H1 (cell line): ENCODE measurements at regions not wholly inside any gene's neighbourhood (a gene's known extent, or its start where the extent isn't known, plus 50 kb on each side); places are given as distances from the start of the nearest gene placed in this dataset.

Source experiments
- CTCF ChIA-PET: fragments of 300-600 bp; sonication (Branson Sonifier 250); formaldehyde crosslinking; loops from one replicate; lab custom pipeline; 2021; ENCODE audit not compliant: partially characterized antibody; lab: Charles Lee
- POLR2A ChIA-PET: fragments of 300-600 bp; sonication (Branson Sonifier 250); formaldehyde crosslinking; loops from one replicate; lab custom pipeline; 2021; ENCODE audit warnings: inconsistent platforms; ENCODE audit not compliant: partially characterized antibody; lab: Charles Lee
- DNase-seq, 2 experiments: peaks; one replicate each; pipeline versions ENCODE4 v3.0.0 to v3.0.0-alpha.2; 2010 to 2022; ENCODE audit warnings: low spot score in 2 of 2, low read depth in 1 of 2, mixed read lengths in 1 of 2
- FAIRE-seq: peaks from 2 replicates; lab custom pipeline; 2011; peaks lifted over from hg19 to GRCh38; lab: Jason Lieb, UNC
- H2AFZ ChIP-seq: 2 replicates; pipeline ENCODE4 v1.8.1; 2012; ENCODE audit warnings: low read length, inconsistent platforms
- H2AK5ac ChIP-seq: 2 replicates; pipeline ENCODE4 v1.6.1; 2013; ENCODE audit warnings: low read depth, low read length
- H2BK120ac ChIP-seq: replicated peaks from 2 replicates; pipeline ENCODE3; 2013; ENCODE audit warnings: low read depth, low read length, inconsistent platforms
- H2BK12ac ChIP-seq: 2 replicates; pipeline ENCODE4 v1.6.1; 2013; ENCODE audit warnings: low read depth, low read length
- H2BK15ac ChIP-seq: 2 replicates; pipeline ENCODE4 v1.6.1; 2013; ENCODE audit warnings: low read length
- H2BK20ac ChIP-seq: 2 replicates; pipeline ENCODE4 v1.6.1; 2013; ENCODE audit warnings: low read length
- H2BK5ac ChIP-seq: 2 replicates; pipeline ENCODE4 v1.6.1; 2013; ENCODE audit warnings: low read depth, low read length
- H3K14ac ChIP-seq: 2 replicates; pipeline ENCODE4 v1.6.1; 2013; ENCODE audit warnings: inconsistent platforms; ENCODE audit not compliant: insufficient read length
- H3K18ac ChIP-seq: 2 replicates; pipeline ENCODE4 v1.6.1; 2013; ENCODE audit warnings: low read length; ENCODE audit errors: extremely low read depth
- H3K23ac ChIP-seq: 2 replicates; pipeline ENCODE4 v1.6.1; 2013; ENCODE audit warnings: inconsistent platforms; ENCODE audit not compliant: insufficient read length
- H3K23me2 ChIP-seq: 2 replicates; pipeline ENCODE4 v1.6.1; 2013; ENCODE audit warnings: low read depth, low read length
- H3K27ac ChIP-seq: 2 replicates; pipeline ENCODE4 v1.6.1; 2011; ENCODE audit warnings: low read depth, low read length, inconsistent platforms
- H3K27me3 ChIP-seq, 4 experiments: replicated peaks in 1 of 4; 1 replicate in 1 of 4; 2 replicates in 3 of 4; pipeline versions ENCODE4 v1.6.1 to v1.8.1; 2011 to 2013; ENCODE audit warnings: low read length in 3 of 4, mild to moderate bottlenecking in 3 of 4, inconsistent platforms in 2 of 4, mixed read lengths in 2 of 4, moderate library complexity in 1 of 4; ENCODE audit not compliant: control insufficient read depth in 3 of 4, insufficient read depth in 3 of 4; ENCODE audit errors: extremely low read depth in 1 of 4
- H3K36me3 ChIP-seq, 4 experiments: 2 replicates each; pipeline versions ENCODE4 v1.6.1 to v1.8.1; 2011 to 2013; ENCODE audit warnings: mild to moderate bottlenecking in 4 of 4, low read length in 3 of 4, moderate library complexity in 2 of 4, control low read depth in 1 of 4, inconsistent platforms in 1 of 4; ENCODE audit not compliant: insufficient read depth in 4 of 4, control insufficient read depth in 2 of 4
- H3K4ac ChIP-seq: replicated peaks from 2 replicates; pipeline ENCODE3; 2013; ENCODE audit warnings: low read length, low read depth, mixed read lengths, inconsistent platforms; ENCODE audit not compliant: insufficient read length
- H3K4me1 ChIP-seq, 4 experiments: replicated peaks in 1 of 4; 1 replicate in 1 of 4; 2 replicates in 3 of 4; pipeline versions ENCODE4 v1.6.1 to v1.8.1; 2011 to 2013; ENCODE audit warnings: low read length in 3 of 4, inconsistent platforms in 2 of 4, mixed read lengths in 1 of 4; ENCODE audit not compliant: insufficient read depth in 4 of 4, control insufficient read depth in 3 of 4
- H3K4me2 ChIP-seq, 2 experiments: 2 replicates each; pipeline versions ENCODE4 v1.6.1 to v1.8.1; 2011 to 2013; ENCODE audit warnings: low read depth in 2 of 2, low read length in 2 of 2, control low read depth in 1 of 2, inconsistent platforms in 1 of 2, mild to moderate bottlenecking in 1 of 2; ENCODE audit not compliant: insufficient read depth in 1 of 2
- H3K4me3 ChIP-seq, 4 experiments: fragments of 200-600, 300-600 bp in 1 of 4; sonication (generic), shearing (Covaris generic), sonication (Bioruptor Twin) in 1 of 4; 2 replicates each; pipeline versions ENCODE4 v1.5.1 to v1.8.1; 2011 to 2016; ENCODE audit warnings: low read length in 4 of 4, low read depth in 3 of 4, control low read depth in 2 of 4, inconsistent platforms in 2 of 4, mild to moderate bottlenecking in 2 of 4, mixed read lengths in 1 of 4, moderate library complexity in 1 of 4; ENCODE audit not compliant: insufficient read depth in 2 of 4; ENCODE audit errors: extremely low read depth in 1 of 4
- H3K56ac ChIP-seq: replicated peaks from 2 replicates; pipeline ENCODE3; 2013; ENCODE audit warnings: low read depth, mild to moderate bottlenecking, mixed read lengths, low read length, inconsistent platforms; ENCODE audit not compliant: insufficient read length
- H3K79me1 ChIP-seq: 2 replicates; pipeline ENCODE4 v1.6.1; 2013; ENCODE audit warnings: low read depth, low read length, control low read depth
- H3K79me2 ChIP-seq, 2 experiments: 2 replicates each; pipeline versions ENCODE4 v1.6.1 to v1.8.1; 2012 to 2013; ENCODE audit warnings: low read length in 2 of 2, mild to moderate bottlenecking in 2 of 2, inconsistent platforms in 1 of 2; ENCODE audit not compliant: insufficient read depth in 2 of 2, control insufficient read depth in 1 of 2
- H3K9ac ChIP-seq, 4 experiments: replicated peaks in 1 of 4; 1 replicate in 1 of 4; 2 replicates in 3 of 4; pipeline versions ENCODE4 v1.6.1 to v1.8.1; 2011 to 2013; ENCODE audit warnings: low read depth in 3 of 4, low read length in 3 of 4, control low read depth in 2 of 4, mild to moderate bottlenecking in 2 of 4, moderate library complexity in 2 of 4, inconsistent platforms in 1 of 4; ENCODE audit errors: extremely low read depth in 1 of 4
- H3K9me3 ChIP-seq, 2 experiments: 2 replicates each; pipeline versions ENCODE4 v1.6.1 to v1.8.1; 2012 to 2013; ENCODE audit warnings: mild to moderate bottlenecking in 2 of 2, moderate library complexity in 2 of 2, control low read depth in 1 of 2, inconsistent platforms in 1 of 2, low read depth in 1 of 2, low read length in 1 of 2, mixed read lengths in 1 of 2; ENCODE audit not compliant: insufficient read depth in 2 of 2
- H4K20me1 ChIP-seq, 2 experiments: replicated peaks in 1 of 2; 2 replicates each; pipeline versions ENCODE3 to v1.8.1; 2011 to 2013; ENCODE audit warnings: inconsistent platforms in 2 of 2, low read length in 2 of 2, mild to moderate bottlenecking in 1 of 2; ENCODE audit not compliant: insufficient read depth in 2 of 2, control insufficient read depth in 1 of 2
- H4K5ac ChIP-seq: 2 replicates; pipeline ENCODE4 v1.6.1; 2013; ENCODE audit warnings: low read length, low read depth, mixed read lengths, inconsistent platforms; ENCODE audit not compliant: insufficient read length
- H4K8ac ChIP-seq: 2 replicates; pipeline ENCODE4 v1.8.0; 2013; ENCODE audit warnings: mild to moderate bottlenecking, moderate library complexity, low read length, inconsistent platforms; ENCODE audit not compliant: insufficient read depth; ENCODE audit errors: extremely low read depth
- H4K91ac ChIP-seq: replicated peaks from 2 replicates; pipeline ENCODE3; 2013; ENCODE audit warnings: low read length, mixed read lengths, inconsistent platforms; ENCODE audit not compliant: insufficient read length
- ATF3 ChIP-seq: IDR thresholded peaks from 2 replicates; pipeline ENCODE4 v1.6.1; 2011; ENCODE audit warnings: low read depth, mild to moderate bottlenecking, low read length; ENCODE audit not compliant: insufficient read depth
- CBX8 ChIP-seq: fragments of 300-800, 300-1000 bp; sonication (generic); IDR thresholded peaks from 2 replicates; pipeline ENCODE4 v1.7.1; 2016; ENCODE audit warnings: low read depth, low read length, borderline replicate concordance
- CHD1 ChIP-seq: IDR thresholded peaks from 2 replicates; pipeline ENCODE4 v1.6.1; 2012; ENCODE audit warnings: low read depth, low read length, improper control_type of control experiment
- CTBP2 ChIP-seq: IDR thresholded peaks from 2 replicates; pipeline ENCODE4 v1.7.0; 2011; ENCODE audit warnings: borderline replicate concordance, mild to moderate bottlenecking, moderate library complexity, mixed read lengths, low read length; ENCODE audit not compliant: insufficient read depth, insufficient read length
- EP300 ChIP-seq, 2 experiments: IDR thresholded peaks; 1 replicate in 1 of 2; 2 replicates in 1 of 2; pipeline ENCODE4 v1.6.1; 2011 to 2012; ENCODE audit warnings: low read depth in 2 of 2, low read length in 2 of 2, mild to moderate bottlenecking in 2 of 2, borderline replicate concordance in 1 of 2, inconsistent platforms in 1 of 2, moderate library complexity in 1 of 2
- RBBP5 ChIP-seq: IDR thresholded peaks from 2 replicates; pipeline ENCODE4 v1.7.1; 2012; ENCODE audit warnings: low read depth, mild to moderate bottlenecking, inconsistent platforms, low read length, moderate library complexity, borderline replicate concordance
- RFX5 ChIP-seq: IDR thresholded peaks from 2 replicates; pipeline ENCODE4 v1.6.1; 2011; ENCODE audit warnings: low read depth, low read length, improper control_type of control experiment, borderline replicate concordance
- SP4 ChIP-seq: IDR thresholded peaks from 2 replicates; pipeline ENCODE4 v1.6.1; 2012; ENCODE audit warnings: low read length, inconsistent platforms
- SRF ChIP-seq: IDR thresholded peaks from 2 replicates; pipeline ENCODE4 v1.6.1; 2011; ENCODE audit warnings: mild to moderate bottlenecking, low read depth, low read length, moderate library complexity
- TCF12 ChIP-seq: IDR thresholded peaks from 2 replicates; pipeline ENCODE4 v1.6.1; 2011; ENCODE audit warnings: low read depth, mild to moderate bottlenecking, low read length
- YY1 ChIP-seq: IDR thresholded peaks from 2 replicates; pipeline ENCODE4 v1.6.1; 2011; ENCODE audit warnings: low read depth, mild to moderate bottlenecking, low read length
- WGBS, 2 experiments: shearing (Covaris generic) in 1 of 2; methylation state at CpG; one replicate each; pipeline versions ENCODE4 v1.1.6 to v1.1.7; 2013 to 2015; ENCODE audit warnings: low lambda C conversion rate in 2 of 2, mixed read lengths in 2 of 2, inconsistent platforms in 1 of 2, low coverage in 1 of 2, missing lambda C conversion rate in 1 of 2; ENCODE audit not compliant: insufficient replicate concordance in 2 of 2, insufficient coverage in 1 of 2, insufficient read length in 1 of 2; ENCODE audit errors: extremely low coverage in 1 of 2, missing lambda C conversion rate in 1 of 2; 5-methylcytosine and 5-hydroxymethylcytosine counted together

- no peaks in the 10 kb centered on the region for H3K27me3 ChIP-seq
- no peak overlapping the region for H3K56ac ChIP-seq
- no peak overlapping the region for H3K23ac ChIP-seq
- H2AK5ac ChIP-seq = no peak overlapping the region
- no peak overlapping the region for H2AFZ ChIP-seq
- DNase-seq (no peak), FAIRE-seq (no peak)
- no peak overlapping the region for H3K18ac ChIP-seq
- H3K23me2 ChIP-seq = peaks cover 4% of the 10 kb centered on the region; the same call in 1 of the 2 replicates
- no peak overlapping the region for H3K4me3 ChIP-seq
- peaks cover 0 to 2% of the 10 kb centered on the region in 2 experiments for H4K20me1 ChIP-seq
- no peaks in the 10 kb centered on the region for H3K36me3 ChIP-seq
- H2BK120ac ChIP-seq = no peak overlapping the region
- H3K9ac ChIP-seq = no peak overlapping the region
- H3K27ac ChIP-seq = no peak overlapping the region
- 91% methylated on average over 7 of the region's 7 CpGs; no CpG with 5 or more reads in 1 of the 2 experiments for WGBS, 2 experiments
- POLR2A ChIA-PET = no interaction called here
- no peaks in the 10 kb centered on the region for H3K79me1 ChIP-seq
- no peaks in the 10 kb centered on the region for H3K4me1 ChIP-seq
- H3K4me2 ChIP-seq = no peak overlapping the region
- no peaks in the 10 kb centered on the region for H3K9me3 ChIP-seq
- no peak overlapping the region for H2BK5ac ChIP-seq
- H2BK12ac ChIP-seq = no peak overlapping the region
- H3K79me2 ChIP-seq = no peaks in the 10 kb centered on the region; a peak in 1 of 4 replicates
- no peak overlapping the region for H3K4ac ChIP-seq
- no peak overlapping the region for H4K91ac ChIP-seq
- H4K5ac ChIP-seq = no peak overlapping the region
- no peak overlapping the region for H2BK20ac ChIP-seq
- no peak overlapping the region for H2BK15ac ChIP-seq
- H4K8ac ChIP-seq = no peak overlapping the region
- no peak overlapping the region for H3K14ac ChIP-seq
- CTCF ChIA-PET = interaction anchor here (1.2 to 1.9 kb wide), 3 partner anchors 9 to 316 kb away, joined by 3 to 5 read pairs (median 3); no protein-coding TSS in a partner anchor
- TF ChIP-seq CBX8 (no peak), TCF12 (no peak), RFX5 (no peak), SRF (no peak), ATF3 (no peak), CTBP2 (no peak), EP300 (IDR thresholded peaks at IDR 0.05; ENCODE audit: borderline replicate concordance in 1 of 2, low read depth in 2 of 2, low read length in 2 of 2) (no peak), YY1 (no peak), SP4 (no peak), RBBP5 (no peak), CHD1 (no peak)
Observed at GRCh38 chr16:55273356-55273755, 50.6 kb upstream of the IRX6 start.
